ENCODE measurements at regions not wholly inside any gene's neighbourhood (a gene's known extent, or its start where the extent isn't known, plus 50 kb on each side); places are given as distances from the start of the nearest gene placed in this dataset.

DNA sequence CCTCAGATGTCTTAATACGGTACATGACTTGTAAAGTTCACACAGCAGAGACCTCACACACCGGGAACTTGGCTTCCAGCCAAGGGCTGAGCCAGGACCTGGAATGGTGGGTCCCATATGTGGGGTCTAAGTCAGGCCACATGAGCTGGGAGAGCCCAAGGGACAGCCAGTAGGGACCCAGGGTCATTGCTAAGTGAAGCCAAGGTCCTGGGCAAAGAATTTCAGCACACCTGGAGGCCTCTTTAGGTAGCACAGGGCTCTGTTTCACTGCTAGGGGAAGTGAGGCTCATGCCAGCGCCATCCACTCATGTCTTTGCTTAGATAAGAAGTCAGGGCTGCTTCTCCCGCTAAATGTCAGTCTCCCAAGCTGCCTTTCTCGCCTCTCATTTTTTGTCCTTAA is 116.6 kb upstream of the TLE3 start:
- Histone ChIP-seq H3K4me1 (ENCODE audit: insufficient read depth, low read length, poor library complexity, severe bottlenecking) (peaks cover 17% of the 10 kb centered on the region), H3K4me3 (ENCODE audit: low read depth, low read length, poor library complexity, severe bottlenecking) (no peak overlapping the region), H3K27me3 (replicated peaks; ENCODE audit: insufficient read depth, low read depth, low read length, poor library complexity) (no peaks in the 10 kb centered on the region), H3K9me3 (ENCODE audit: low read depth, low read length, poor library complexity, severe bottlenecking) (no peaks in the 10 kb centered on the region), H3K36me3 (ENCODE audit: insufficient read depth, low read length, poor library complexity, severe bottlenecking) (no peaks in the 10 kb centered on the region), H3K27ac (ENCODE audit: low read depth, low read length, poor library complexity, severe bottlenecking) (no peak overlapping the region)
- no peak for DNase-seq (ENCODE audit: low spot score)
- TF ChIP-seq, protein P1, sequence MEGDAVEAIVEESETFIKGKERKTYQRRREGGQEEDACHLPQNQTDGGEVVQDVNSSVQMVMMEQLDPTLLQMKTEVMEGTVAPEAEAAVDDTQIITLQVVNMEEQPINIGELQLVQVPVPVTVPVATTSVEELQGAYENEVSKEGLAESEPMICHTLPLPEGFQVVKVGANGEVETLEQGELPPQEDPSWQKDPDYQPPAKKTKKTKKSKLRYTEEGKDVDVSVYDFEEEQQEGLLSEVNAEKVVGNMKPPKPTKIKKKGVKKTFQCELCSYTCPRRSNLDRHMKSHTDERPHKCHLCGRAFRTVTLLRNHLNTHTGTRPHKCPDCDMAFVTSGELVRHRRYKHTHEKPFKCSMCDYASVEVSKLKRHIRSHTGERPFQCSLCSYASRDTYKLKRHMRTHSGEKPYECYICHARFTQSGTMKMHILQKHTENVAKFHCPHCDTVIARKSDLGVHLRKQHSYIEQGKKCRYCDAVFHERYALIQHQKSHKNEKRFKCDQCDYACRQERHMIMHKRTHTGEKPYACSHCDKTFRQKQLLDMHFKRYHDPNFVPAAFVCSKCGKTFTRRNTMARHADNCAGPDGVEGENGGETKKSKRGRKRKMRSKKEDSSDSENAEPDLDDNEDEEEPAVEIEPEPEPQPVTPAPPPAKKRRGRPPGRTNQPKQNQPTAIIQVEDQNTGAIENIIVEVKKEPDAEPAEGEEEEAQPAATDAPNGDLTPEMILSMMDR (conservative IDR thresholded peaks at IDR 0.05; ENCODE audit: low read depth, low read length): no peak
- no peak for TF ChIP-seq EZH2 (IDR thresholded peaks at IDR 0.05; ENCODE audit: borderline replicate concordance, low read depth, low read length, poor library complexity, severe bottlenecking)
- intact Hi-C loops (cut with micrococcal nuclease; ENCODE audit: unreplicated experiment): no loop called here
- ChIA-PET POLR2A (ENCODE audit: low non-redundant PET) (no interaction called here), CTCF (no interaction called here)
- no TSS peak for BruUV-seq (replicated peaks)

DNA sequence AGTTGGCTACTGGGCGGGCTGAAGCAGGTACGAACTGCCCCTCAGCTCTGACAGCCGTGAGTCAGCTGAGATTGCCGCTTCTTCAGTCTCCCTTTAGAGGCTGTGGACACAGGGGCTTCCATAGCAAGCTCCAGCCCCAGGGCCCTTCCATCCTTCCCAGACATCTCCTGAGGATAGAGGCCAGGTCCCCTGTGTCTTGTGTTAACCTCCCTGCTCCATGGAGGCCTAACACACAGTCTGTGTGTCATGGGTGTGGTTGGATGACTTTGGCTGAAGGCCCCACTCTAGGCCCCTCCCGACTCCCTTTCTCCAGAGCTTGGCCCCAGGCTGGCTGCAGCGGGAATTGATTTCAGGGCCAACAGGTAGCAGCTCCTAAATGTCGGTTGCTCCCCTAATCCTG is 116.1 kb upstream of the TLE3 start:
- POLR2A ChIA-PET (ENCODE audit: low non-redundant PET): no interaction called here
- Histone ChIP-seq H3K27me3 (replicated peaks; ENCODE audit: insufficient read depth, low read depth, low read length, poor library complexity) (no peaks in the 10 kb centered on the region), H3K27ac (ENCODE audit: low read depth, low read length, poor library complexity, severe bottlenecking) (no peak overlapping the region), H3K36me3 (ENCODE audit: insufficient read depth, low read length, poor library complexity, severe bottlenecking) (no peaks in the 10 kb centered on the region), H3K4me1 (ENCODE audit: insufficient read depth, low read length, poor library complexity, severe bottlenecking) (peaks cover 17% of the 10 kb centered on the region), H3K4me3 (ENCODE audit: low read depth, low read length, poor library complexity, severe bottlenecking) (no peak overlapping the region), H3K9me3 (ENCODE audit: low read depth, low read length, poor library complexity, severe bottlenecking) (no peaks in the 10 kb centered on the region)
- intact Hi-C loops (cut with micrococcal nuclease; ENCODE audit: unreplicated experiment): no loop called here
- TF ChIP-seq, protein P1 (conservative IDR thresholded peaks at IDR 0.05; ENCODE audit: low read depth, low read length): no peak
- no peak for TF ChIP-seq EZH2 (IDR thresholded peaks at IDR 0.05; ENCODE audit: borderline replicate concordance, low read depth, low read length, poor library complexity, severe bottlenecking)
- CTCF ChIA-PET: no interaction called here
- no peak for DNase-seq (ENCODE audit: low spot score)
- no TSS peak for BruUV-seq (replicated peaks)

DNA sequence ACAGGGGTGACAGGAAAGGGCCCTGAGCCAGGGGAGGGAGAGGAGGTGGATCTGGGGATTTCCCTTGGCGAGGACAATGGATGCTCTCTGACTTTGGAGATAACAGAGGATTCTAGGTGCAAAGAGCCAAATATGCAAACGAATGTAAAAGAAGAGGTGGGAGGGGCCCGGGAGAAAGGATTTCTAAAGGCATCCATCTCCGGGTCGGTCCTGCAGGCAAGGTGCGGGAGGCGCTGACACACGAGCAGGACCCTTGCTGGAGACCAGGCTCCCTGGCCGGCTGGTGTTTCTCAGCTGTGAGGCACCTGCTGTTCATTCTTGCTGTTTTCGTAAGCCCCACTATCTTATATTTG is 115.2 kb upstream of the TLE3 start:
- TF ChIP-seq, protein P1 (conservative IDR thresholded peaks at IDR 0.05; ENCODE audit: low read depth, low read length): no peak
- no peak for TF ChIP-seq EZH2 (IDR thresholded peaks at IDR 0.05; ENCODE audit: borderline replicate concordance, low read depth, low read length, poor library complexity, severe bottlenecking)
- Histone ChIP-seq H3K4me1 (ENCODE audit: insufficient read depth, low read length, poor library complexity, severe bottlenecking) (peaks cover 15% of the 10 kb centered on the region), H3K36me3 (ENCODE audit: insufficient read depth, low read length, poor library complexity, severe bottlenecking) (no peaks in the 10 kb centered on the region), H3K9me3 (ENCODE audit: low read depth, low read length, poor library complexity, severe bottlenecking) (no peaks in the 10 kb centered on the region), H3K4me3 (ENCODE audit: low read depth, low read length, poor library complexity, severe bottlenecking) (no peak overlapping the region), H3K27me3 (replicated peaks; ENCODE audit: insufficient read depth, low read depth, low read length, poor library complexity) (no peaks in the 10 kb centered on the region), H3K27ac (ENCODE audit: low read depth, low read length, poor library complexity, severe bottlenecking) (no peak overlapping the region)
- intact Hi-C loops (cut with micrococcal nuclease; ENCODE audit: unreplicated experiment): no loop called here
- DNase-seq (ENCODE audit: low spot score): no peak
- no TSS peak for BruUV-seq (replicated peaks)
- ChIA-PET CTCF (no interaction called here), POLR2A (ENCODE audit: low non-redundant PET) (no interaction called here)

Measured in A673 (cell line).